Stomach (tissue), 8 donors: ENCODE measurements at regions not wholly inside any gene's neighbourhood (a gene's known extent, or its start where the extent isn't known, plus 50 kb on each side); places are given as distances from the start of the nearest gene placed in this dataset.

Experiments used
- DNase-seq, 2 donors: peaks; one replicate each; pipeline versions ENCODE4 v3.0.0 to v3.0.0-alpha.2; 2013 to 2019
- H3K27ac ChIP-seq, 5 donors: fragments of 200-600 bp in 4 of 5; sonication (generic) in 4 of 5; one replicate each; pipeline ENCODE4 v1.5.1; 2013 to 2019; ENCODE audit warnings: mild to moderate bottlenecking in 1 of 5, moderate library complexity in 1 of 5
- H3K27me3 ChIP-seq, 3 donors: fragments of 200-600 bp; sonication (generic); one replicate each; pipeline ENCODE4 v1.5.1; 2017 to 2019; ENCODE audit warnings: mixed run types in 1 of 3
- H3K36me3 ChIP-seq, 4 donors: fragments of 200-600 bp; sonication (generic); 1 replicate in 3 of 4; 2 replicates in 1 of 4; pipeline ENCODE4 v1.5.1; 2016 to 2019
- H3K4me1 ChIP-seq, 4 donors: fragments of 200-600 bp; sonication (generic); one replicate each; pipeline ENCODE4 v1.5.1; 2016 to 2019
- H3K4me3 ChIP-seq, 4 donors: fragments of 200-600 bp; sonication (generic) in 3 of 4; one replicate each; pipeline ENCODE4 v1.5.1; 2016 to 2019; ENCODE audit warnings: mild to moderate bottlenecking in 1 of 4
- H3K9me3 ChIP-seq, 4 donors: fragments of 200-600 bp; sonication (generic); one replicate each; pipeline ENCODE4 v1.5.1; 2016 to 2019
- EP300 ChIP-seq: sonication (generic); formaldehyde crosslinking; IDR thresholded peaks from one replicate; pipeline ENCODE4 v1.6.1; 2017; ENCODE audit warnings: antibody characterized with exemption
- POLR2A ChIP-seq, 4 donors: fragments of 450-650 bp; IDR thresholded peaks; one replicate each; pipeline ENCODE4 v1.6.1; 2016; ENCODE audit warnings: antibody characterized with exemption in 4 of 4, control low read depth in 2 of 4, mild to moderate bottlenecking in 1 of 4, moderate library complexity in 1 of 4
- POLR2AphosphoS5 ChIP-seq, 3 donors: sonication (generic); formaldehyde crosslinking; IDR thresholded peaks; one replicate each; pipeline ENCODE4 v1.6.1; 2016; ENCODE audit warnings: antibody characterized with exemption in 3 of 3
- WGBS, 5 donors: extraction: QIAGEN DNeasy Blood & Tissue Kit in 3 of 5; methylation state at CpG; one replicate each; pipeline versions ENCODE4 v1.1.5 to v1.1.7; 2013 to 2018; 5-methylcytosine and 5-hydroxymethylcytosine counted together
- intact Hi-C: fragments of 100-400 bp; cut with DNase I; formaldehyde crosslinking; loops from one replicate; pipeline ENCODE4 v1.15.1; 2023; ENCODE audit warnings: low total_unique reads
- TF ChIP-seq, protein P1 (sequence below), 7 experiments: fragments of 450-650 bp in 4 of 7; fragments of 200-600 bp in 3 of 7; sonication (generic) in 3 of 7; IDR thresholded peaks; one replicate each; pipeline ENCODE4 v1.5.1; 2016 to 2019; ENCODE audit warnings: antibody characterized with exemption in 7 of 7, control low read depth in 2 of 7, mild to moderate bottlenecking in 1 of 7
- donor health status: healthy with polysubstance abuse.
- donor health status: Bipolar disorder and iron deficiency.
- donor health status: healthy.

DNA sequence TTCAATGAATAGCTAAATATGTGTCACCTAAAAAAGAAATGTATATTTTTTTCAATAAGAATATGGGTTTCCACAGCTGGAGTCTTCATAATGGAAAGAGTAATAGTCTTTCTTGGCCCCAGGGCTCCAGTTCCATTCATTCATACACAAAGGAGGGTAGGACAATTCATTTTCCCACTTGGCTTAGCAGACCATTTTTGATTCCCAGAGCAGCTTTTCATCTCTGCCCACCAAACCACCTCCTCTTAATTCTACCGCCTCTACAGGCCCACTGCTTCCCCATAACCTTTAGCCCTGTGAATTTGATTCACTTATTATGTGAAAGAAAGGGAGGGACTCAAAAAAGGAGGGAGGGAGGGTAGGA, 129.9 kb upstream of the PAK3 start:
- intact Hi-C loops: no loop called here

DNA sequence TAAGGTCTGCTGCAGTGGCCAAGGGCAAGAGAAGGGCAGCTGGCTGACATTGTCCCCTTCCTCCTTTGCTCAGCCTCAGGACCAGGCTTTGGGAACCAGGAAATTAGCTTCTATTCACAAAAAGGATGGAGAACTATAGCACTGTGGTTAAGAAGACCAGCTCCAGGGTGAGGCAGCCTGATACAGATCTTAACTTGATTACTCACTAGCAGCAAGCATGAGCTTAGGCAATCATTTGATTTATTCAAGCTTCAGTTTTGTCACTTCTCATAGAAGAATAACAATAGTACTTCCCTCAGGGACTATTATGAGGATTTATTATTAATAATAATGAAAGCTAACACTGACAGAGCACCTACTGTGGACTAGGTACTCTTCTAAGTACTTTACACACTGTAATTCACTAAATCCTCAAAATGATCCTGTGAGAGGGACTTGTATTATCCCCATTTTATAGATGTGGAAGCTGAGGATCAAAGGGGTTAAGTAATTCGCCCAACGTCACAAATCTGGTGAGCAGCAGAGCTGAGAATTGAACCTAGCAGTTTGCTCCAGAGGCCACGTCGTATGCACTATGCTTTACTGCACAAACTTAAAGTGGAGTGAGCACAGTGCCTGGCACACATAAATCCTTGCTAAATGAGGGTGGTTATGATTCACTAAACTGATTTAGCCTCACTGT, 130.4 kb upstream of the PAK3 start:
- no peaks in the 10 kb centered on the region for H3K4me1 ChIP-seq
- no peak for DNase-seq
- TF ChIP-seq POLR2AphosphoS5 (IDR thresholded peaks at IDR 0.05): no peak
- no peak for TF ChIP-seq EP300
- no peak for TF ChIP-seq POLR2A (IDR thresholded peaks at IDR 0.05)
- TF ChIP-seq, protein P1, sequence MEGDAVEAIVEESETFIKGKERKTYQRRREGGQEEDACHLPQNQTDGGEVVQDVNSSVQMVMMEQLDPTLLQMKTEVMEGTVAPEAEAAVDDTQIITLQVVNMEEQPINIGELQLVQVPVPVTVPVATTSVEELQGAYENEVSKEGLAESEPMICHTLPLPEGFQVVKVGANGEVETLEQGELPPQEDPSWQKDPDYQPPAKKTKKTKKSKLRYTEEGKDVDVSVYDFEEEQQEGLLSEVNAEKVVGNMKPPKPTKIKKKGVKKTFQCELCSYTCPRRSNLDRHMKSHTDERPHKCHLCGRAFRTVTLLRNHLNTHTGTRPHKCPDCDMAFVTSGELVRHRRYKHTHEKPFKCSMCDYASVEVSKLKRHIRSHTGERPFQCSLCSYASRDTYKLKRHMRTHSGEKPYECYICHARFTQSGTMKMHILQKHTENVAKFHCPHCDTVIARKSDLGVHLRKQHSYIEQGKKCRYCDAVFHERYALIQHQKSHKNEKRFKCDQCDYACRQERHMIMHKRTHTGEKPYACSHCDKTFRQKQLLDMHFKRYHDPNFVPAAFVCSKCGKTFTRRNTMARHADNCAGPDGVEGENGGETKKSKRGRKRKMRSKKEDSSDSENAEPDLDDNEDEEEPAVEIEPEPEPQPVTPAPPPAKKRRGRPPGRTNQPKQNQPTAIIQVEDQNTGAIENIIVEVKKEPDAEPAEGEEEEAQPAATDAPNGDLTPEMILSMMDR (IDR thresholded peaks at IDR 0.05): no peak
- intact Hi-C loops: no loop called here
- peaks cover 0 to 13% (median 0%) of the 10 kb centered on the region in 3 donors for H3K27me3 ChIP-seq
- no peak overlapping the region for H3K4me3 ChIP-seq
- H3K36me3 ChIP-seq: no peaks in the 10 kb centered on the region
- no peak overlapping the region for H3K27ac ChIP-seq
- no peaks in the 10 kb centered on the region for H3K9me3 ChIP-seq
- WGBS, 5 donors: 72 to 93% (median 84%) methylated on average over 4 of the region's 4 CpGs

More for the DNA sequence above, 129.9 kb upstream of the PAK3 start:
- H3K4me3 ChIP-seq: no peak overlapping the region
- H3K36me3 ChIP-seq: no peaks in the 10 kb centered on the region
- H3K4me1 ChIP-seq: no peaks in the 10 kb centered on the region
- H3K27me3 ChIP-seq: peaks cover 0 to 13% (median 0%) of the 10 kb centered on the region in 3 donors
- 70 to 94% (median 92%) methylated on average over 1 of the region's 1 CpG for WGBS, 5 donors
- no peaks in the 10 kb centered on the region for H3K9me3 ChIP-seq
- TF ChIP-seq, protein P1 (IDR thresholded peaks at IDR 0.05): no peak
- TF ChIP-seq EP300 (no peak), POLR2AphosphoS5 (IDR thresholded peaks at IDR 0.05) (no peak), POLR2A (IDR thresholded peaks at IDR 0.05) (no peak)
- H3K27ac ChIP-seq: no peak overlapping the region
- no peak for DNase-seq

DNA sequence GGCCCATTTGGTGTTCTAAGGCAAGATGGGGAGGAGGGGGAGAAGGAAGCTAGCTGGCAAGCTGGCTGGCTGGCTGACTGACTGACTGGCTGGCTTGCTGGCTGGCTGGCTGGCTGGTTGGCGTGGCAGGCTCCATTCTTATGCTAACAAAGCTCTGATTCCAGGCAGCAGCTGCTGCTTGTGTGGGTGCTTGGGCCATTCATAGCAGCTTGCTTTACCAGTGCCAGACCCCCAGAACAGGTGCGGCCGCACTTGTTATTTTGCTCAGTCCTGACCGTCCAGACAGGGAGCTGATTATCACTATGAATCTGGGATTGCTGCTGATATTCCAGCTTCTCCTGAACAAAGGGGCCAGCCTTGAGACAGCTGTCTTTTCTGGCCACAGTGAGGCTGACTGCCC, 131.2 kb upstream of the PAK3 start:
- DNase-seq: peak; percentile 13 to 33
- WGBS, 5 donors: 49 to 73% (median 64%) methylated on average over 3 to 4 of the region's 4 CpGs
- no peak overlapping the region for H3K27ac ChIP-seq
- H3K9me3 ChIP-seq: no peaks in the 10 kb centered on the region
- H3K4me3 ChIP-seq: no peak overlapping the region
- TF ChIP-seq EP300 (no peak), POLR2A (IDR thresholded peaks at IDR 0.05) (no peak), POLR2AphosphoS5 (IDR thresholded peaks at IDR 0.05) (no peak)
- TF ChIP-seq, protein P1 (IDR thresholded peaks at IDR 0.05): no peak
- H3K4me1 ChIP-seq: no peaks in the 10 kb centered on the region
- H3K27me3 ChIP-seq: peaks cover 0 to 13% (median 0%) of the 10 kb centered on the region in 3 donors
- intact Hi-C loops: no loop called here
- H3K36me3 ChIP-seq: no peaks in the 10 kb centered on the region

DNA sequence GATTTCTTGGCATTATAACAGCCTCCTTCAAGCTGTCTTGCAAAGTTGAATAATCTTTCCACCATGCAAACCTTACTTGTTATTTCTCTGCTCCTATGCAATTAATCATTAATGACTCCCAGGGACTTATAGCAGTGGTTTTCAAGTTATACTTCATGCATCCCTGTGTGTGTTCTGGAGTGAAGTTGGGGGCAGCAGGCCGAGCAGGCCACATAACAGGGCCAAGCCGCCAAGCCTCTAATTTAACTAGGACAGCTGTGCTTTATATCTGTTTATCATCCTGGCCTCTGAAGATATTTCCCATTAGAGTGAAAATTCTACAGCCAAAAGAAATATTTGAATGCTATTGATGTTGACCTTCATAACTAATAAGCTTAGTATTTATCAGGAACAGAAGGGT, 133.5 kb upstream of the PAK3 start:
- intact Hi-C loops: no loop called here
- TF ChIP-seq POLR2AphosphoS5 (IDR thresholded peaks at IDR 0.05): no peak
- TF ChIP-seq, protein P1 (IDR thresholded peaks at IDR 0.05): no peak
- Histone ChIP-seq H3K27ac (no peak overlapping the region), H3K4me3 (no peak overlapping the region), H3K4me1 (no peaks in the 10 kb centered on the region), H3K27me3 (peaks cover 0 to 13% (median 0%) of the 10 kb centered on the region in 3 donors), H3K9me3 (no peaks in the 10 kb centered on the region), H3K36me3 (no peaks in the 10 kb centered on the region)
- 32 to 69% (median 57%) methylated on average over 2 of the region's 2 CpGs for WGBS, 5 donors
- no peak for DNase-seq
